H9 (cell line): ENCODE measurements at regions not wholly inside any gene's neighbourhood (a gene's known extent, or its start where the extent isn't known, plus 50 kb on each side); places are given as distances from the start of the nearest gene placed in this dataset.
"Not testable (repeated sequence)": the region's sequence is repeated elsewhere in the genome, so short reads cannot be mapped to it uniquely, and the experiment has no call there.

ENCODE experiments used
- DNase-seq: peaks from one replicate; pipeline ENCODE4 v3.0.0-alpha.2; 2017
- H2AFZ ChIP-seq: one replicate; pipeline ENCODE4 v1.6.1; 2013; ENCODE audit warnings: mild to moderate bottlenecking, low read length, control low read depth, moderate library complexity
- H2AK5ac ChIP-seq: 2 replicates; pipeline ENCODE4 v1.6.1; 2013; ENCODE audit warnings: low read length, control low read depth, mixed read lengths; ENCODE audit not compliant: insufficient read length
- H2BK120ac ChIP-seq: one replicate; pipeline ENCODE4 v1.6.1; 2013; ENCODE audit warnings: low read depth, mild to moderate bottlenecking, low read length, control low read depth, inconsistent platforms; ENCODE audit not compliant: poor library complexity, severe bottlenecking
- H2BK12ac ChIP-seq: 2 replicates; pipeline ENCODE4 v1.6.1; 2013; ENCODE audit warnings: low read length, control low read depth, mixed read lengths, low read depth; ENCODE audit not compliant: insufficient read length
- H2BK15ac ChIP-seq: 2 replicates; pipeline ENCODE4 v1.6.1; 2013; ENCODE audit warnings: low read depth, low read length, control low read depth
- H2BK20ac ChIP-seq: one replicate; pipeline ENCODE4 v1.6.1; 2013; ENCODE audit warnings: low read depth, mild to moderate bottlenecking, low read length, control low read depth, inconsistent platforms; ENCODE audit not compliant: poor library complexity, severe bottlenecking
- H2BK5ac ChIP-seq: 2 replicates; pipeline ENCODE4 v1.6.1; 2013; ENCODE audit warnings: low read length, control low read depth, mixed read lengths; ENCODE audit not compliant: insufficient read length
- H3K14ac ChIP-seq: 2 replicates; pipeline ENCODE4 v1.6.1; 2013; ENCODE audit warnings: low read length, control low read depth; ENCODE audit not compliant: insufficient read depth
- H3K18ac ChIP-seq: 2 replicates; pipeline ENCODE4 v1.6.1; 2013; ENCODE audit warnings: low read depth, mild to moderate bottlenecking, mixed read lengths, low read length, control low read depth; ENCODE audit not compliant: insufficient read length
- H3K23ac ChIP-seq: 2 replicates; pipeline ENCODE4 v1.6.1; 2013; ENCODE audit warnings: low read length, control low read depth, mixed read lengths, low read depth; ENCODE audit not compliant: insufficient read length
- H3K23me2 ChIP-seq: 2 replicates; pipeline ENCODE4 v1.6.1; 2013; ENCODE audit warnings: low read depth, mild to moderate bottlenecking, mixed read lengths, low read length, control low read depth; ENCODE audit not compliant: insufficient read length, poor library complexity, severe bottlenecking
- H3K27ac ChIP-seq: 2 replicates; pipeline ENCODE4 v1.5.1; 2013; ENCODE audit warnings: low read length, control low read depth, mixed read lengths, low read depth; ENCODE audit not compliant: insufficient read length
- H3K27me3 ChIP-seq: 2 replicates; pipeline ENCODE4 v1.6.1; 2013; ENCODE audit warnings: low read length, control low read depth, inconsistent platforms; ENCODE audit not compliant: insufficient read depth
- H3K4ac ChIP-seq: 2 replicates; pipeline ENCODE4 v1.6.1; 2013; ENCODE audit warnings: low read depth, mild to moderate bottlenecking, control low read depth, inconsistent platforms, low read length, moderate library complexity
- H3K4me1 ChIP-seq: 2 replicates; pipeline ENCODE4 v1.6.1; 2013; ENCODE audit warnings: low read length, control low read depth, inconsistent platforms; ENCODE audit not compliant: insufficient read depth
- H3K4me2 ChIP-seq: 2 replicates; pipeline ENCODE4 v1.6.1; 2013; ENCODE audit warnings: low read length, control low read depth, mixed read lengths; ENCODE audit not compliant: insufficient read length, insufficient read depth
- H3K56ac ChIP-seq: 2 replicates; pipeline ENCODE4 v1.6.1; 2013; ENCODE audit warnings: low read depth, mild to moderate bottlenecking, mixed read lengths, low read length, control low read depth; ENCODE audit not compliant: insufficient read length
- H3K79me1 ChIP-seq: 2 replicates; pipeline ENCODE4 v1.6.1; 2013; ENCODE audit warnings: low read depth, mild to moderate bottlenecking, moderate library complexity, low read length, control low read depth, inconsistent platforms; ENCODE audit not compliant: insufficient read depth, poor library complexity, severe bottlenecking
- H3K79me2 ChIP-seq: 2 replicates; pipeline ENCODE4 v1.6.1; 2013; ENCODE audit warnings: low read length, control low read depth, inconsistent platforms; ENCODE audit not compliant: insufficient read depth
- H3K9ac ChIP-seq: 2 replicates; pipeline ENCODE4 v1.6.1; 2013; ENCODE audit warnings: low read length, control low read depth, mixed read lengths; ENCODE audit not compliant: insufficient read length; ENCODE audit errors: extremely low read depth
- H3K9me3 ChIP-seq: one replicate; pipeline ENCODE4 v1.6.1; 2013; ENCODE audit warnings: low read depth, low read length, inconsistent platforms; ENCODE audit not compliant: control insufficient read depth
- H3T11ph ChIP-seq: one replicate; pipeline ENCODE4 v1.6.1; 2013; ENCODE audit warnings: mild to moderate bottlenecking, low read length, control low read depth, inconsistent platforms
- H4K20me1 ChIP-seq: one replicate; pipeline ENCODE4 v1.6.1; 2013; ENCODE audit not compliant: control insufficient read depth, insufficient read length, insufficient read depth
- H4K5ac ChIP-seq: 2 replicates; pipeline ENCODE4 v1.6.1; 2013; ENCODE audit warnings: low read depth, mild to moderate bottlenecking, mixed read lengths, low read length, control low read depth; ENCODE audit not compliant: insufficient read length
- H4K8ac ChIP-seq: replicated peaks from 2 replicates; pipeline ENCODE4 v1.6.1; 2013; ENCODE audit warnings: low read length, control low read depth, mixed read lengths, low read depth; ENCODE audit not compliant: insufficient read length
- H4K91ac ChIP-seq: 2 replicates; pipeline ENCODE4 v1.6.1; 2013; ENCODE audit warnings: low read depth, mild to moderate bottlenecking, moderate library complexity, mixed read lengths, low read length, control low read depth; ENCODE audit not compliant: insufficient read length
- H3K27ac Mint-ChIP-seq, 3 experiments: 2 replicates in 2 of 3; 3 replicates in 1 of 3; pipeline ENCODE4 v1.8.0; 2020 to 2021; ENCODE audit warnings: mixed read lengths in 3 of 3, mild to moderate bottlenecking in 1 of 3, moderate library complexity in 1 of 3
- H3K27me3 Mint-ChIP-seq: 2 replicates; pipeline ENCODE4 v1.8.0; 2021; ENCODE audit warnings: low read depth, mild to moderate bottlenecking, moderate library complexity, mixed read lengths
- H3K36me3 Mint-ChIP-seq, 3 experiments: 2 replicates in 2 of 3; 3 replicates in 1 of 3; pipeline ENCODE4 v1.8.0; 2020 to 2021; ENCODE audit warnings: low read depth in 3 of 3, mixed read lengths in 3 of 3; ENCODE audit not compliant: insufficient read depth in 1 of 3
- H3K4me1 Mint-ChIP-seq, 2 experiments: 2 replicates each; pipeline ENCODE4 v1.8.0; 2020; ENCODE audit warnings: mixed read lengths in 2 of 2
- H3K4me3 Mint-ChIP-seq, 2 experiments: 2 replicates in 1 of 2; 3 replicates in 1 of 2; pipeline ENCODE4 v1.8.0; 2020 to 2021; ENCODE audit warnings: mild to moderate bottlenecking in 2 of 2, mixed read lengths in 2 of 2, moderate library complexity in 1 of 2
- H3K9me3 Mint-ChIP-seq, 2 experiments: 2 replicates in 1 of 2; 3 replicates in 1 of 2; pipeline ENCODE4 v1.8.0; 2020; ENCODE audit warnings: mild to moderate bottlenecking in 2 of 2, mixed read lengths in 2 of 2, moderate library complexity in 1 of 2
- WGBS: extraction: QIAGEN DNeasy Blood & Tissue Kit; methylation state at CpG from one replicate; pipeline ENCODE4 v1.1.7; 2013; ENCODE audit warnings: missing lambda C conversion rate, low lambda C conversion rate, mixed read lengths; ENCODE audit not compliant: insufficient read length; ENCODE audit errors: extremely low coverage; 5-methylcytosine and 5-hydroxymethylcytosine counted together
- TF ChIP-seq, protein P1 (sequence below): fragments of 200-600 bp; sonication (generic); conservative IDR thresholded peaks from 3 replicates; pipeline ENCODE4 v1.8.0; 2021; ENCODE audit warnings: antibody characterized with exemption, mild to moderate bottlenecking

DNA sequence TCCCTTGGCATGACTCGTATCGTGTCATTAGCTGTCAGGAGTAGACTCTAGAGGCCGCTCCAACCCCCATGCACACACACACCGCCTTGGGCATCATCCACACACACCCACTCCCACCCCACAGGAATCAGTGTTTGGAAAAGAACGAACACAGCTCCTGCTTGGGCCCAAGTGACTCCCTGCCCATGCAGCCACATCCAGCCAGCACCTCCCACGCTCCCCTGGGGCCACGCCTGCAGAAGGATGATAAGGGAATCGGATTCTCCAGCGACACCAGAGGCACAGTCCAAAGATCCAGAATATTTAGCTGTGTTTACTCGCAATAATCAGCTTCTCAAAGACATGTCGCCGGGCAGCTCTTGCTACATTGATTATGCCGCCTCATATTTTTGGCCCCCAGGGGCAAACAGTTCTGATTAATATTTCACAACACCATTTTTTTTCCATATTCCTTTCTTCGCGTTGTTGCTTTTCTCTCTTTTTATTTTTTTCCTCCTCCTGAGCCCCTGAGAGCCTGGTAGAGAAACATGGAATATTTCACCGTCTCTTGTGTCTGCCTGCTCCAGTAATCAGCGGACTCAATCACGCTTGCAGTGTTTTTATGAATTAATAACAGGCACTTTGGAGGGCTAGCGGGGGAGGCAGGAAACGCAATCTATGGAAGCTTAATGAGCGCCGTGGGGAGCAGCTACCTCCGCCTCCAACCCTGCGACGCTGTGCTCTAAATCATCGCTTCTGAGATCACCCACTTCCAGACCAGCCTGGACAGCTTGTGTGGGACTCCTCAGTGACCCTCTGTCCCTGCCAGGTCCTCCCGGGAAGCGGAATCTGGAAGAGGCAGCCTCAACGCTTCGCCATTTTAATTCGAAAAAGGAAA lies 221.4 kb downstream of the TLE3 start:
- Histone ChIP-seq H3K9ac (no peak overlapping the region), H4K20me1 (no peaks in the 10 kb centered on the region), H3K79me2 (no peaks in the 10 kb centered on the region), H3T11ph (no peak overlapping the region), H4K8ac (no peak overlapping the region), H2BK12ac (no peak overlapping the region), H2BK15ac (no peak overlapping the region), H3K4me1 (no peaks in the 10 kb centered on the region), H3K9me3 (no peaks in the 10 kb centered on the region), H4K5ac (no peak overlapping the region), H3K18ac (no peak overlapping the region), H3K56ac (no peak overlapping the region), H3K23me2 (no peaks in the 10 kb centered on the region), H3K4me2 (no peak overlapping the region), H2AK5ac (no peak overlapping the region), H2BK120ac (no peak overlapping the region), H2BK20ac (no peak overlapping the region), H3K14ac (no peak overlapping the region), H3K27me3 (no peaks in the 10 kb centered on the region; the same call in 1 of the 2 replicates), H4K91ac (no peak overlapping the region), H3K4ac (no peak overlapping the region), H3K79me1 (no peaks in the 10 kb centered on the region), H3K27ac (no peak overlapping the region), H3K23ac (no peak overlapping the region), H2AFZ (no peak overlapping the region), H2BK5ac (no peak overlapping the region)
- H3K27ac Mint-ChIP-seq: no peak overlapping the region; a peak in 2 of 7 replicates
- no peak overlapping the region for H3K4me3 Mint-ChIP-seq
- DNase-seq: no peak
- H3K27me3 Mint-ChIP-seq: no peaks in the 10 kb centered on the region; the same call in none of the 2 replicates
- H3K36me3 Mint-ChIP-seq: peaks cover 0 to 5% (median 2%) of the 10 kb centered on the region in 3 experiments; a peak in 2 of 7 replicates
- TF ChIP-seq, protein P1, sequence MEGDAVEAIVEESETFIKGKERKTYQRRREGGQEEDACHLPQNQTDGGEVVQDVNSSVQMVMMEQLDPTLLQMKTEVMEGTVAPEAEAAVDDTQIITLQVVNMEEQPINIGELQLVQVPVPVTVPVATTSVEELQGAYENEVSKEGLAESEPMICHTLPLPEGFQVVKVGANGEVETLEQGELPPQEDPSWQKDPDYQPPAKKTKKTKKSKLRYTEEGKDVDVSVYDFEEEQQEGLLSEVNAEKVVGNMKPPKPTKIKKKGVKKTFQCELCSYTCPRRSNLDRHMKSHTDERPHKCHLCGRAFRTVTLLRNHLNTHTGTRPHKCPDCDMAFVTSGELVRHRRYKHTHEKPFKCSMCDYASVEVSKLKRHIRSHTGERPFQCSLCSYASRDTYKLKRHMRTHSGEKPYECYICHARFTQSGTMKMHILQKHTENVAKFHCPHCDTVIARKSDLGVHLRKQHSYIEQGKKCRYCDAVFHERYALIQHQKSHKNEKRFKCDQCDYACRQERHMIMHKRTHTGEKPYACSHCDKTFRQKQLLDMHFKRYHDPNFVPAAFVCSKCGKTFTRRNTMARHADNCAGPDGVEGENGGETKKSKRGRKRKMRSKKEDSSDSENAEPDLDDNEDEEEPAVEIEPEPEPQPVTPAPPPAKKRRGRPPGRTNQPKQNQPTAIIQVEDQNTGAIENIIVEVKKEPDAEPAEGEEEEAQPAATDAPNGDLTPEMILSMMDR: no peak
- peaks cover 9 to 16% of the 10 kb centered on the region in 2 experiments; a peak in 4 of 5 replicates for H3K9me3 Mint-ChIP-seq
- H3K4me1 Mint-ChIP-seq: peaks cover 6 to 14% of the 10 kb centered on the region in 2 experiments
- no CpG with 5 or more reads among the region's 31 CpGs for whole genome bisulfite sequencing

- H2BK12ac ChIP-seq, H3K79me1 ChIP-seq, H4K8ac ChIP-seq, H3K27ac ChIP-seq, H4K91ac ChIP-seq, H3K4me2 ChIP-seq, H3K27ac Mint-ChIP-seq, H3K9me3 ChIP-seq, H3K79me2 ChIP-seq, H3T11ph ChIP-seq, H3K27me3 ChIP-seq, H3K4ac ChIP-seq, H3K27me3 Mint-ChIP-seq, H2AK5ac ChIP-seq, H3K36me3 Mint-ChIP-seq, H3K4me3 Mint-ChIP-seq, H3K23me2 ChIP-seq, DNase-seq, H3K9ac ChIP-seq, H3K4me1 ChIP-seq, H2BK15ac ChIP-seq, H3K23ac ChIP-seq, H2BK120ac ChIP-seq, H2BK5ac ChIP-seq, H3K56ac ChIP-seq, H4K5ac ChIP-seq, H3K14ac ChIP-seq, H4K20me1 ChIP-seq, H2AFZ ChIP-seq, H3K9me3 Mint-ChIP-seq, H2BK20ac ChIP-seq, H3K18ac ChIP-seq: not testable (repeated sequence)
- whole genome bisulfite sequencing: no CpG with 5 or more reads among the region's 1 CpG
- peaks cover 7 to 14% of the 10 kb centered on the region in 2 experiments for H3K4me1 Mint-ChIP-seq
These were observed 217.8 kb downstream of the TLE3 start for GRCh38 chr15:69879963-69880362.
